T-helper 2 cell (primary cell): ENCODE measurements at regions not wholly inside any gene's neighbourhood (a gene's known extent, or its start where the extent isn't known, plus 50 kb on each side); places are given as distances from the start of the nearest gene placed in this dataset.

Experiments used
- DNase-seq, 5 experiments: peaks; one replicate each; pipeline versions ENCODE4 v3.0.0 to v3.0.0-alpha.2; 2012 to 2022

DNA sequence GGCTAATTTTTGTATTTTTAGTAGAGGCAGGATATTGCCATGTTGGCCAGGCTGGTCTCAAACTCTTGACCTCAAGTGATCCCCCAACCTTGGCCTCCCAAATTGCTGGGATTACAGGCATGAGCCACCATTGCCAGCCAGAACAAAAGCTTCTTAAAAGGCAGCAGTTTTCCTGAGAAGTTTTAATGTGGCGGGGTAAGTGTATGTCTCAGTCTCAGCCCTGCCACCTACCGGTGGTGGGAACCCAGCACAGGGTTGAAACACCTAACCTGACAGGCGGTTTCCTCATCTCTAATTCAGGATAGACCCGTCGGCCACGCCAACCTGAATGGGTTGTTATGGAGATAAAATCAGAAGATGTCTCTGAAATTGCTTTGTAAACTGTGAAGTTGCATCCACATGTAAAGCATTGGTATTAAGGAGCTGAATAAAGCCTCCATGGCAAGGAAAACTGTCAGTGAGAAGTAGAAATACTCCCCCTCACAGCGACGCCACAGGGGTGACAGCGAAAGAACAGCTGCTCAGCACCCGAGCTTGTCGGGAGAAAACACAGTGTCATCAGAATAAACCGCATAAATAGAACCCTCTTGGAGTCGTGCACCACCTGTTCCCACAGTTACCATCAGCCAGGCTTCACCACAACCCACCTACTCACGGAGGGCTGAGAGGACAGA, 165.9 kb upstream of the NCAM1 start:
- DNase-seq: peak in 1 of 5 experiments; percentile 19

GRCh38 chr11:112795911-112796649, 165.1 kb upstream of the NCAM1 start:
- no peak for DNase-seq

DNA sequence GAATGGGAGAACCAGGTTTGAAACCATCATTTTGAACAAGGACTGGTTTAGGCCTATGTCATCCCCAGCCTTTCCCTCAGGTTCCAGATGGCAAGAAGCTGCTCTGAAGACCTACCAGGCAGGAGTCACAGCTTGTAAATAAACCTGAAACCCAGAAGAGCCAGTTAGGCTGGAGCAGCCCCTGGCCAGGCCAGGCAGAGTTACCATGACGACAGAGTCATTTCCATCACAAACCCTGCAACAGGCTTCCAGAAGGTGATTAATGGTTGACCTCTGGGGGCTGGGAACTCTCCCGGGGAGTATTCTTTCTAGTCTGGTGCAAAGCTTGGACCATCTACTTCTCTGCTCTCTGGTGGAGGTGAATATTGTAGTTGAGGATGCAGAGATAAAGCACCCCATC, 164.1 kb upstream of the NCAM1 start:
- DNase-seq: no peak

- peak in 2 of 5 experiments; percentile 7 to 14 for DNase-seq
Measured at GRCh38 chr11:112797648-112798293, 163.4 kb upstream of the NCAM1 start.

DNA sequence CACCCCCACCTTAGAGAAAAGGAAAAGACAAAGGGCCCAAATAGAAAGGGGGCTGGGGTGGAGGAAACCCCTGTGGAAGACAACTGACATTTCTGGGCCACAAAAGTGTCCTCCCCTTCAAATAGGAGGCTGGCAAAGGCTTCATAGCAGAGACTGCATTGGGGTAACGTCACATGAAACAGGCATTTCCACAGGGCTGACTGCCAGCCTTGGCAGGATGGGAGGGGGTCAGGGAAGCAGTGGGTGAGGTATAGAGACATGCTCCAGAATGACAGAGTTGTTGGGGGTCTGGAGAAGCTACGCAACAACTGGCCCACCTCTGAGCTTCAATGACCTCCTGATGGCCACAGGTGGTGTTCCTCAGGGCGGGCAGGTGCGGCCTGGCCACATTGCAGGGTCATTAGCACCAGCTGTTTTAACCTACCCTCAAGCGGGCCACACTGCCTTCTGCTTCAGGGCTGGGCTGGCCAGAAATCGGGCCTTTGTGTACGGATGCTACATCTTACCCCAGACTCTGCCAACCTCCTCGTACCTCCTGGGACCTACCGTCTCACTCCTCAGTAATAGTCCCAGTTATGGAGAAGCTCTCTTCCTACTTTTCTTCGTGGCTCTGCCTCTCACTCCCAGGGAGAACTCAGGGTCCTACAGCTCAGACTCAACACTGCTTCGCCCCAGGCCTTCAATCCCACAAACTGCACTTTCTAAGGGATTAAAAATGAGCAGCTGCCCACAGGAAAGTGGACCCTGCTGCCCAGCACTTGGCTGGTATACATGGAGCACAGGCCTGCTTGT, 160.0 kb upstream of the NCAM1 start:
- no peak for DNase-seq

DNA sequence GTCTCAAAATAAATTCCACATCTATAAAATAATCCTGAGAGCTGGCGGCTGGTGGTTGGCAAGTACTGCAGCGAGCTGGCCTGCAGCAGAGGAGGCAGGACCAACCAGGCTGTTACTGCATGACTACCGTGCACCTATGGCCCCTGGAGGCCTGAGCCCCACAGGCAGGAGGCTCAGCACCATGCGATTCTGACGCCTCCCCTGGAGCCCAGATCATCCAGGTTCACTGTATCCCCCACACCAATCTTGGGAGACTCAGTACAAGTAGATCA, 159.5 kb upstream of the NCAM1 start:
- DNase-seq: no peak

GRCh38 chr11:112805658-112806057, 155.6 kb upstream of the NCAM1 start:
- DNase-seq: no peak

- no peak for DNase-seq
Measured at GRCh38 chr11:112806256-112806655, 155.0 kb upstream of the NCAM1 start.

DNA sequence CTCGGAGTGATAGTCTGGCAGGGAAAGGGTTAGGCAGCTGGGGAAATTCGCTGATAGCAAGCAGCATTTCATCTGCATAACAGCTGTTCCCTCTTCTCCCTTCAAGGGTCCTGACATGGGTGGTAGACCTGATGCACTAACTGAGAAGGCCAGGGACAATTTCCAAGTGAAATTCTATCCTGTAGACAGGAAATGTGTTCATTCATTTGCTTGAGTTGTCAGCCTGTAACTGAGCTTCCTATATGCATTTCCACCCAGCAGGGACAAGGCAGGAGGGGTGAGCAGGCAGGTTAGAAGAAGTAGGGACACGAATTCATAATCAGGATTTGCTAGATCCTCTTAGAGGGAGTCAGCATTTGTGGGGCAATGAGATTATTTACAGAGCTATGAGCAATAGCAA, 154.3 kb upstream of the NCAM1 start:
- DNase-seq: no peak

GRCh38 chr11:112809429-112809828, 151.8 kb upstream of the NCAM1 start:
- no peak for DNase-seq

DNA sequence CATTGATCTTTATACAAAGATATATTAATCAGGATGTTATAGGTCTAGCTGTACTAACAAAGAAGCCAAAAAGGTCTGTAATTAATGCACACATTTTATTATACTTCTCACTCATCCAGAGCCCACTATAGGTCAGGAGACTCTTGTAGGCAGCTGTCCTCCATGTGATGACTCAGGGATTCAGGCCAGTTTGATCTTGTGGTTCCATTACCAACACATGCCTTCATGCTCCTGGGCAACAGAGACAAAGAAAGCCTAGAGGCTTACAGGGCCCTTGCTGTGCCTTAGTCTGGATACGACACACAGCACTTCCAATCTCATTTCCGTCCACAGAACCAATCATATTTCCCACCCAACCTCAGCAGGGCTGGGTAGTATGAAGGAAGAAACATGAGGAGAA, 150.3 kb upstream of the NCAM1 start:
- DNase-seq: no peak

- no peak for DNase-seq
Measured at GRCh38 chr11:112811783-112812182, 149.4 kb upstream of the NCAM1 start.

DNA sequence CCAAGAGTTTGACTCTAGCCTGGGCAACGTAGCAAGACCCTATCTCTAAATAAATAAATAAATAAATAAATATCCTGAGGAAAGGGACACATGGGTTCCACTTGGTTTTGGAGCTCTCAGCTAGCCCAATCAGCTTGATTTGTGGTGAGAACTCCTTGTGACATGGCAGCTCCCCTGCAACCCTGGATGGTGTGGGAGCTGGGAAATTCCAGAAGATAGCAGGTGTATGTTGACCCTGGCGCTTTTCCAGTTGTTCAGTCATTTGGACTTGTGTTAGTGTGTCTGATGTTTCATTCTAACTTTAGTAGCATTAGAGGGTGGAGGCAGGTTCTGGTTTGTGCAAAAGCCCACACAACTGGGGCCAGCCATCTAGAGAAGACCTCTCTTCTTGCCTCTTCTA, 148.5 kb upstream of the NCAM1 start:
- DNase-seq: no peak

- no peak for DNase-seq
Measured at GRCh38 chr11:112814168-112814567, 147.1 kb upstream of the NCAM1 start.

DNA sequence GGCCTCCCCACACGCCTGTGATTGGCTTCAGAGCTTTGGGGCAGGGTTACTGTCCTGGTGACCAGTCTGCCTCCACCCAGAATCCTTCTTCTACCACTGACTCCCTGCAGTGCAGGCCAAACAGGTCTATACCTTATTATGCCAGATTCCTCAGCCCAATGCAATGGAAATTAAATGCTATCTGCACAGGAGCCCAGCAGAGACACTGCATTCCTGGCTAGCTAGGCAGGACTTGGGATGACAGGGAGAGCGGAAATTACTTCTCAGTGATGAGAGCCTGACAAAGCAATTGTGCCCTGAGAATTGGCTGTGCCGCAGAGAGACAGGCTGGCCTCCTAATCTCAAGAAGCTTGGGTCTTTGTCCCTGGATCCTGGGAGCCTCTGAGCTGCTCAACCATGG, 143.8 kb upstream of the NCAM1 start:
- no peak for DNase-seq

- DNase-seq: no peak
Measured at GRCh38 chr11:112822478-112823274, 138.5 kb upstream of the NCAM1 start.

DNA sequence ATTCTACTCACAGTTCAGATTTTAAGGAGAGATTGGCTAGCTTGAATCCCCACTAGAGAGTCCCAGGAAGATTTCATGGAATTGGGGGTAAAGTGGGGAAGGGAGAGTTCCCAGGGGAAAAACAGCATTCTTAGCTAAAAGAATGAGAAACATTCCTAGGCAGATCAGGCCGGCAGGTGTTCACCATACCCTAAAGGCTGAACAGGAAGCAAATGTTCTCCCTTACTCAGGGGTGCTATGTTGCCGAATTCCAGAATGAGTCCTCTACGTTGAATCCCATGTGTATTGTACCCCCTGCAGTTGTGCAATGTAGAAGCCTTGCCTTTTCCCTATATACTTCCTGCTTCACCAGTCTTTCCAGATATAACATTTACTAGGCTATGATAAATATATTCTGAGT, 135.2 kb upstream of the NCAM1 start:
- DNase-seq: no peak

GRCh38 chr11:112826788-112827187, 134.4 kb upstream of the NCAM1 start:
- no peak for DNase-seq

- no peak for DNase-seq
Measured at GRCh38 chr11:112828421-112828820, 132.8 kb upstream of the NCAM1 start.

DNA sequence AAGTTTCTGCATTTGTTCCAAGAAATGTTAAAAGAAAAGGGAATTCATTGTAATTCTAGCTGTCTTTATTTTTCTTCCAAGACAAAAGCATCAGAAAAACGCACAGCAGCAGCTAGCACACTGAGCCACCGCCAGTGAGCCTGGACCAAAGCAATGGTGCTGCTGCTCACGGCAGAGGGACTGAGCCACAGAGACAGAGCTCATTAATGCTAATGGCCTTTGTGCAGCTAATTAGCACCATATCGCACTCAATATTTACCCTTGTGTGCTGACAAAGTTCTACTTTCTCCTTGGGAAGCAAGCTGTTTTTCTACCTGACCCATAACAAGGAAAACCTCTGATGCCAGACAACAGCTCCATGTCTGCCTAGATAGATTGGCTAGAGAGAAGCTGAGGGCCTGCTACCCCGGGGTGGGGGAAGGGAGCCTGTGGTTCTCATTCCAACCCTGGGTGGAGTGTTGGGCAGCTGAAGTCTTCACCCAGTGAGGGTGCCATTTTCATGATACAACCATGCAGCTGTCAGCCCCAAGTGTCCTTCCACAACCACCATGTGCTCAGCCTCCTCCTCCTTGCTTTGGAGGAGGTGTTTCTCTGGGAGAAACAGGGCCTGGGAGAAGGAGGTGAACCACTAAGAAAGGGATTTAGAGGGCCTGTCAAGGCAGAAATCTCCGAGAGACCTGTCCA, 131.1 kb upstream of the NCAM1 start:
- DNase-seq: no peak

DNA sequence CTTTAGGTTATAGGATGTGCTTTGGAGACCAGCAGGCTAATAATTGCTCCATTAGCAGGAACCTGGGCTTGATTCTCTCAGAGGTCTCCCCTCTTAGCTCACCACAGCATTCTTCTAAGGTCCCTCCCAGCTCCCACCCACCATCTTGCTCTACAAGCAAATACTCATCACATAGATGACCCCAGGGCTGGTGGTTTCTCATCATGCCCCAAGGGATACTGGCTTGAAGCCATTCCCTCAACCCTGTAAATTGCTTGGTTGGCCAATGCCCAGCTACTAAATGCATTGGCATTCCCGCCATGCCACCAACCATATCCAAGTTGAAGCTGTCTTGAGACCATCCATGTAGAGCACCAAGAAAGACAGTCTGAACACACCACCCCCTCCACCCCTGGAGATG, 130.2 kb upstream of the NCAM1 start:
- no peak for DNase-seq
